Effector memory CD8-positive, alpha-beta T cell (primary cell): ENCODE measurements at regions not wholly inside any gene's neighbourhood (a gene's known extent, or its start where the extent isn't known, plus 50 kb on each side); places are given as distances from the start of the nearest gene placed in this dataset.

Source experiments
- ATAC-seq: fragments of 150-1000 bp; cut with Tn5 transposase; replicated peaks from 2 replicates; pipeline ENCODE4 v1.10.0; 2021; ENCODE audit warnings: mild to moderate bottlenecking, moderate library complexity
- DNase-seq, 3 experiments: peaks; one replicate each; pipeline ENCODE4 v3.0.0; 2021
- H3K27ac Mint-ChIP-seq, 2 donors: one replicate each; pipeline ENCODE4 v1.8.0; 2022; ENCODE audit warnings: mild to moderate bottlenecking in 2 of 2, mixed read lengths in 2 of 2, moderate library complexity in 2 of 2
- H3K27me3 Mint-ChIP-seq, 2 donors: one replicate each; pipeline ENCODE4 v1.8.0; 2022; ENCODE audit warnings: mixed read lengths in 2 of 2
- H3K36me3 Mint-ChIP-seq: one replicate; pipeline ENCODE4 v1.8.0; 2022; ENCODE audit warnings: mild to moderate bottlenecking, moderate library complexity, mixed read lengths; ENCODE audit not compliant: insufficient read depth
- H3K4me1 Mint-ChIP-seq, 2 donors: one replicate each; pipeline ENCODE4 v1.8.0; 2022; ENCODE audit warnings: low read depth in 2 of 2, mixed read lengths in 2 of 2
- H3K4me3 Mint-ChIP-seq, 2 donors: one replicate each; pipeline ENCODE4 v1.8.0; 2022; ENCODE audit warnings: mild to moderate bottlenecking in 2 of 2, mixed read lengths in 2 of 2, moderate library complexity in 2 of 2
- H3K9me3 Mint-ChIP-seq, 2 donors: one replicate each; pipeline ENCODE4 v1.8.0; 2022; ENCODE audit warnings: mixed read lengths in 2 of 2

- no peak for ATAC-seq
- Mint-ChIP-seq H3K27ac (no peak overlapping the region), H3K27me3 (peaks cover 21 to 59% of the 10 kb centered on the region in 2 donors), H3K9me3 (peaks cover 0 to 3% of the 10 kb centered on the region in 2 donors), H3K4me3 (no peak overlapping the region), H3K4me1 (peaks cover 0 to 3% of the 10 kb centered on the region in 2 donors), H3K36me3 (no peaks in the 10 kb centered on the region)
- DNase-seq: no peak
These were observed 182.9 kb upstream of the SHH start for GRCh38 chr7:155995183-155995612.

- H3K9me3 Mint-ChIP-seq: peaks cover 4 to 7% of the 10 kb centered on the region in 2 donors
- H3K27me3 Mint-ChIP-seq: peaks cover 21 to 51% of the 10 kb centered on the region in 2 donors
- no peak for DNase-seq
- no peaks in the 10 kb centered on the region for H3K36me3 Mint-ChIP-seq
- H3K4me1 Mint-ChIP-seq: peaks cover 0 to 3% of the 10 kb centered on the region in 2 donors
- ATAC-seq: no peak
- no peak overlapping the region for H3K27ac Mint-ChIP-seq
- no peak overlapping the region for H3K4me3 Mint-ChIP-seq
These were observed 182.1 kb upstream of the SHH start for GRCh38 chr7:155994279-155994811.

DNA sequence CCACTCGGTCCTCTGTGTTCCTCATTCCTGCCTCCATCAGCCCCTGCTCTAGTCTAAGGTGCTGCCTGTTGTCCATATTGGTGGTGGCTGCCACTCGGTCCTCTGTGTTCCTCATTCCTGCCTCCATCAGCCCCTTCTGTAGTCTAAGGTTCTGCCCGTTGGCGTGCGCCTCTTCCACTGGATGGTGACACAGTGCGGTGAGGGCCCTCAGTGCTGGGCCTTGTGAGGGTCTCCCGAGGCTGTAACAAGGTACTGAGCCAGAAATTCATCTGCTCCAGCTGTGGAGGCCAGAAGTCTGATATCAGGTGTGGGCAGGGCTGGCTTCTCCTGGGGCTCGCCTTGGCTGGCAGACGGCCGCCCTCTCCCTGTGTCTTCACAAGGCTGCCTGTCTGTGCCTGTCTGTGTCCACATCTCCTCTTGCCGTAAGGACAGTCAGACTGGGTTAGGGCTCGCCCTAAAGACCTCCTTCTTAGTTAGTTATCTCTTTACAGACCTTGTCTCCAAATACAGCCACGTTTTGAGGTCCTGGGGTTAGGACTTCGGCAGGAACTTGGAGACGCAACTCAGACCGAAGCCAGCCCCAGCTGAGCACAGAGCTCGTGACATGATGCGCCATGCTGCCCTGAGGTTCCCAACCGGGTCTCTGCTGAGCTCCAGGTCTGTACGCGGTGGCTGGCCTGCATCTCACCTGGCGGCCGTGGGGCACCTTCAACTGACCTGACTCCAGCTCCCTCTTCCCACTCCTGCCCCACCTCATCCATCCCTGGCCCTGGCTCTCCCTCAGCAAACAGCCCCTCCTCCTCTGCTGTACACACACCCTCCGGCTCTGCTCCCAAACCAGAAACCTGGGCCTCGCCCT lies 181.4 kb upstream of the SHH start:
- Mint-ChIP-seq H3K27ac (no peak overlapping the region), H3K27me3 (peaks cover 21 to 44% of the 10 kb centered on the region in 2 donors), H3K4me1 (peaks cover 0 to 3% of the 10 kb centered on the region in 2 donors), H3K4me3 (no peak overlapping the region), H3K9me3 (peaks cover 7% of the 10 kb centered on the region in 2 donors), H3K36me3 (no peaks in the 10 kb centered on the region)
- ATAC-seq: no peak
- no peak for DNase-seq

DNA sequence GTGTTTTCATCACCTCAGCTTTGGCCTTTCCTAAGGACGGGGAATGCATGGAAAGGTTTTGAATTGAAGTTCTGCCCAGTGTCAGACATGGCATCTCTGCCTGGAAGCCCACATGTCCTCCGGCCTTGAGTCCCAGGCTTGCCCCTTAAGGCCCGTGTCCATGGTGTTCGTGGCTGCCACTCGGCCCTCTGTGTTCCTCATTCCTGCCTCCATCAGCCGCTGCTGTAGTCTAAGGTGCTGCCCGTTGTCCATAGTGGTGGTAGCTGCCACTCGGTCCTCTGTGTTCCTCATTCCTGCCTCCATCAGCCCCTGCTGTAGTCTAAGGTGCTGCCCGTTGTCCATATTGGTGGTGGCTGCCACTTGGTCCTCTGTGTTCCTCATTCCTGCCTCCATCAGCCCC lies 180.7 kb upstream of the SHH start:
- no peaks in the 10 kb centered on the region for H3K4me1 Mint-ChIP-seq
- no peak overlapping the region for H3K4me3 Mint-ChIP-seq
- H3K36me3 Mint-ChIP-seq: no peaks in the 10 kb centered on the region
- no peak for DNase-seq
- H3K27me3 Mint-ChIP-seq: peaks cover 21 to 37% of the 10 kb centered on the region in 2 donors
- peaks cover 7% of the 10 kb centered on the region in 2 donors for H3K9me3 Mint-ChIP-seq
- ATAC-seq: no peak
- H3K27ac Mint-ChIP-seq: no peak overlapping the region

GRCh38 chr7:155992538-155992937 lies 180.3 kb upstream of the SHH start:
- Mint-ChIP-seq H3K4me1 (no peaks in the 10 kb centered on the region), H3K36me3 (no peaks in the 10 kb centered on the region)
- no peak for ATAC-seq

GRCh38 chr7:155992107-155992506 lies 179.8 kb upstream of the SHH start:
- no peak overlapping the region for H3K27ac Mint-ChIP-seq
- no peak for DNase-seq
- peaks cover 19 to 30% of the 10 kb centered on the region in 2 donors for H3K27me3 Mint-ChIP-seq
- no peak overlapping the region for H3K4me3 Mint-ChIP-seq
- H3K9me3 Mint-ChIP-seq: peaks cover 7% of the 10 kb centered on the region in 2 donors
- H3K4me1 Mint-ChIP-seq: no peaks in the 10 kb centered on the region
- no peaks in the 10 kb centered on the region for H3K36me3 Mint-ChIP-seq
- no peak for ATAC-seq

More at GRCh38 chr7:155992538-155992937, 180.3 kb upstream of the SHH start:
- Mint-ChIP-seq H3K27me3 (peaks cover 21 to 33% of the 10 kb centered on the region in 2 donors), H3K9me3 (peaks cover 7% of the 10 kb centered on the region in 2 donors), H3K4me3 (no peak overlapping the region), H3K27ac (no peak overlapping the region)
- DNase-seq: no peak

- ATAC-seq (no peak), DNase-seq (no peak)
- peaks cover 18 to 30% of the 10 kb centered on the region in 2 donors for H3K27me3 Mint-ChIP-seq
- H3K9me3 Mint-ChIP-seq: peaks cover 7% of the 10 kb centered on the region in 2 donors
- H3K4me1 Mint-ChIP-seq: no peaks in the 10 kb centered on the region
- no peak overlapping the region for H3K4me3 Mint-ChIP-seq
- no peaks in the 10 kb centered on the region for H3K36me3 Mint-ChIP-seq
- H3K27ac Mint-ChIP-seq: no peak overlapping the region
These were observed 179.2 kb upstream of the SHH start for GRCh38 chr7:155991470-155991869.

GRCh38 chr7:155988416-155988815 lies 176.2 kb upstream of the SHH start:
- DNase-seq (no peak), ATAC-seq (no peak)
- Mint-ChIP-seq H3K4me3 (no peak overlapping the region), H3K9me3 (peaks cover 7% of the 10 kb centered on the region in 2 donors), H3K4me1 (no peaks in the 10 kb centered on the region), H3K36me3 (no peaks in the 10 kb centered on the region), H3K27ac (no peak overlapping the region), H3K27me3 (peaks cover 6 to 34% of the 10 kb centered on the region in 2 donors)

DNA sequence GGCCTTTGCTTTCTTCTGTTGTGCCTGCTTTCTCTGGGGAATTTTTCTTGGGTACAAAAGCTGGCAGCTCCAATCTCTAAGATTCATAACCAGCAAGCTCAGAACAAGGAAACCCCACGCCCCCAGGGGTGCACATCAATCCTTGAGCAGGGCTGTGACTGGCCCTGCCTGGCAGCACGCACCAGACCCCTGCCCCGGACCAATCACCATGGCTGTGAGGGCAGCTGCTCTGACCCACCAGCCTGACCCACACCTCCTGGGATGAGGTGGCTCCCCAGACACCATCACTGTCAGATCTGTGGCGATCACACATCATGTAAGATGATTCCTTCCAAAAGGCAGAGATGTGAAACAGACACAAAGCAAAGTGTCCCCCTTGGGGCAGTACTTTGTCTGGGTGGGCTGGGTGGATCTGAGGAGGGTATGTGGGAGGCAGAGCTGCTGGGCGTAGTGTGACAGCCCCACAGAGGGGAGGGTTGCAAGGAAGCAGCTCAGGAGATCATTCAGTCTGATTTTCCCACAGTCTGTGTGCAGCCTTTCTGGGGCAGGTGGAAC lies 175.5 kb upstream of the SHH start:
- Mint-ChIP-seq H3K4me3 (no peak overlapping the region), H3K9me3 (peaks cover 7% of the 10 kb centered on the region in 2 donors), H3K27ac (no peak overlapping the region), H3K4me1 (no peaks in the 10 kb centered on the region), H3K27me3 (peaks cover 6 to 32% of the 10 kb centered on the region in 2 donors), H3K36me3 (no peaks in the 10 kb centered on the region)
- no peak for DNase-seq
- no peak for ATAC-seq

- Mint-ChIP-seq H3K27ac (no peak overlapping the region), H3K4me3 (no peak overlapping the region), H3K4me1 (no peaks in the 10 kb centered on the region), H3K27me3 (peaks cover 6 to 32% of the 10 kb centered on the region in 2 donors), H3K36me3 (no peaks in the 10 kb centered on the region), H3K9me3 (peaks cover 4 to 7% of the 10 kb centered on the region in 2 donors)
- ATAC-seq: no peak
- no peak for DNase-seq
These were observed 174.4 kb upstream of the SHH start for GRCh38 chr7:155986497-155987160.

DNA sequence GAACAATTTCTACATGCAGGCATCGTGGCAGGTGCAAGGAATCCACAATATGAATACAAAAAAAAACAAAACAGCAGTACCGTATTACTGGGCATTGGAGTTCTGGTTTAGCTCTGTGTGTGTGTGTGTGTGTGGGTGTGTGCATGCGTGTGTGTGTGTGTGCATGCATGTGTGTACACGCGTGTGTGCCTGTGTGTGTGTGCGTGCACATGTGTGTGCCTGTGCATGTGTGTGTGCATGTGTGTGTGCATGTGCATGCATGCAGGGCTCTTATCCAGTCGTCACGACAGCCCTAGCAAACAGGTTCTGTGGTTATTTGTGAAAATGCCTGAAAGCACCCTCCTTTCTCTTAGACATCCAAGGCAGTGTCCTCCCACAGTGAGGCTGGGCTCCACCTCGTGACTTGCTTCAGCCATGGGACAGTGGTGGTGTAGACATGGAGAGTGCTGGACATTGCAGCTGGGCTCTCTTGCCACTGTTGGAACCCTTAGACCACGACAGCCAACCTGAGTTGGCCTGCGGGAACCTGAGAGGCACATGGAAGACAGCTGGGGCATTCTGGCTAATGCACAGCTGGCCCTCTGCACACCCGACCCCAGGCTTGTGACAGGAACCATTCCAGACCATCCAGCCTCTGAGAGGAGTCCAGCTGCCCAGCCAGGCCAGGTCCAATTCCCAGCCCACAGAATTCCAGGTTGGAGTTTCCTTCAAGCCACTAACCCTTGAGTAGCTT lies 173.4 kb upstream of the SHH start:
- Mint-ChIP-seq H3K4me3 (no peak overlapping the region), H3K9me3 (peaks cover 4 to 7% of the 10 kb centered on the region in 2 donors), H3K36me3 (no peaks in the 10 kb centered on the region), H3K27ac (no peak overlapping the region), H3K27me3 (peaks cover 6 to 32% of the 10 kb centered on the region in 2 donors), H3K4me1 (no peaks in the 10 kb centered on the region)
- no peak for ATAC-seq
- no peak for DNase-seq

GRCh38 chr7:155984609-155985405 lies 172.5 kb upstream of the SHH start:
- no peak overlapping the region for H3K4me3 Mint-ChIP-seq
- no peaks in the 10 kb centered on the region for H3K4me1 Mint-ChIP-seq
- DNase-seq (no peak), ATAC-seq (no peak)
- H3K36me3 Mint-ChIP-seq: no peaks in the 10 kb centered on the region
- H3K27me3 Mint-ChIP-seq: peaks cover 7 to 36% of the 10 kb centered on the region in 2 donors
- peaks cover 3 to 7% of the 10 kb centered on the region in 2 donors for H3K9me3 Mint-ChIP-seq
- no peak overlapping the region for H3K27ac Mint-ChIP-seq
